GM12891 (cell line): ENCODE measurements at regions not wholly inside any gene's neighbourhood (a gene's known extent, or its start where the extent isn't known, plus 50 kb on each side); places are given as distances from the start of the nearest gene placed in this dataset.
"Not testable (repeated sequence)": the region's sequence is repeated elsewhere in the genome, so short reads cannot be mapped to it uniquely, and the experiment has no call there.

Experiments used
- DNase-seq: peaks from one replicate; pipeline ENCODE4 v3.0.0; 2011; ENCODE audit warnings: low spot score; ENCODE audit not compliant: insufficient read length
- FAIRE-seq: peaks from 2 replicates; lab custom pipeline; 2011; peaks lifted over from hg19 to GRCh38; lab: Jason Lieb, UNC
- PAX5 ChIP-seq: IDR thresholded peaks from 2 replicates; pipeline ENCODE4 v1.6.1; 2011; ENCODE audit warnings: low read length, moderate library complexity, mild to moderate bottlenecking; ENCODE audit not compliant: insufficient read depth, severe bottlenecking
- POLR2A ChIP-seq: IDR thresholded peaks from 2 replicates; pipeline ENCODE4 v1.6.1; 2011; ENCODE audit warnings: low read depth, low read length, control low read depth
- POLR2AphosphoS5 ChIP-seq: IDR thresholded peaks from 2 replicates; pipeline ENCODE4 v1.6.1; 2011; ENCODE audit warnings: low read depth, low read length, control low read depth
- POU2F2 ChIP-seq: IDR thresholded peaks from 2 replicates; pipeline ENCODE4 v1.6.1; 2011; ENCODE audit warnings: low read depth, mild to moderate bottlenecking, control low read depth, low read length, moderate library complexity
- SPI1 ChIP-seq: IDR thresholded peaks from 2 replicates; pipeline ENCODE4 v1.6.1; 2011; ENCODE audit warnings: low read depth, low read length, control low read depth
- TAF1 ChIP-seq: IDR thresholded peaks from 2 replicates; pipeline ENCODE4 v1.6.1; 2011; ENCODE audit warnings: low read depth, low read length, control low read depth

DNA sequence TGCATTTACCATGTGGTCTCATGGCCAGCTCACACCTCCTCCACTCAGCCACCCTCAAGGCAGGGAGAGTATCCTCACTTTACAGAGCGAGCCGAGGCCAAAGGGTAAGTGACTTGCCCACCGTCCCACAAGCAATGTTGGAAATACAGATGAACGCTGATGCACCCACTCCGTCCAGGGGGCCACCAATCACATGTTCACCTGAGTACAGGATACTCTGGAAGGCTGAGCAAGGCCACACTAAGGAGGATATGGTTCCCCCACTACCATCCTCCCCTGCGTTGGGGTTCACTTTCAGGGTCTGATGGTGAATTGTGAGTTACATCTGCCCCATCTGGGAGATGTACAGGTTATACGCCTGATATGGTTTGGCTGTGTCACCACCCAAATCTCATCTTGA lies 128.8 kb downstream of the ATPSCKMT start:
- TF ChIP-seq POLR2AphosphoS5 (no peak), PAX5 (no peak), TAF1 (no peak), POU2F2 (no peak), SPI1 (no peak), POLR2A (no peak)
- FAIRE-seq (no peak), DNase-seq (no peak)

DNA sequence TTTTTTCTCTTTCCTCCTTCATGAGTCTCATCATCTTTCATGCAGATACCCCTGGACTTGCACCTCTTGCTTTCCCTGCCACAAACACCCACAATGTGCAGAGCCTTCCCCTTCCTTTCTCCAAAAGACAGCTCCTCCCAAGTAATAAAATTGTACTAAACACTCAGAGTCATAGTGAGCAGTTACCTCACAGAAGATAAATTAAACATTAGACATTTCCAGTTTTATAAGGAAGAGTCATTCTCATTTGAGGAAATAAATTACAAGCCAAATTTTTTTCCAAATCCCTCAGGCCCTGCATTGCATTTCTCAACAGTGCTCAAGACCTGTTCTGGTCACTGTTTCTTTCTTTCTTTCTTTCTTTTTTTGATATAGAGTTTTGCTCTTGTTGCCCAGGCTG lies 131.5 kb downstream of the ATPSCKMT start:
- TF ChIP-seq POLR2AphosphoS5, result no peak
- TF ChIP-seq POLR2A, result no peak
- no peak for TF ChIP-seq PAX5
- TF ChIP-seq TAF1, result no peak
- TF ChIP-seq SPI1, result no peak
- TF ChIP-seq POU2F2, result no peak
- DNase-seq (no peak), FAIRE-seq (no peak)

DNA sequence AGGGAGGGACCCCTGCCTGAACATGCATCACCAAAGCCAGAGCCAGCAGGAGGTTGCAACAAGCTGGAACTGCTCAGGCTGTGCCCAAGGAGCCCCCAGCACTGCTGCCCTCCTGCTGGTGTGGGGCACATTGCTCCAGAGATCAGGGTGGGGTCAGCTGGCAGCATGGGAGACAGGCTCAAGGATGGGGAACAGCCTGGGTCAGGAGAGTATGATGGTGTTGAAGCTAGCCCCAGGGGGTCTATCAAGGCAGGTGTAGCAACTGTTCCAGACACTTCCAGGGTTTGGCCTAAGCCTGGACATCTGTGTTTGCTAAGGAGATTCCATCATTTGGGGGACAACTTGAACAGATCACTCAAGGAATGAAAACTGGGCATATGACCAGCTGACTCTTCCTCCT lies 133.1 kb downstream of the ATPSCKMT start:
- DNase-seq (no peak), FAIRE-seq (no peak)
- TF ChIP-seq POU2F2 (no peak), POLR2A (no peak), TAF1 (no peak), SPI1 (no peak), PAX5 (no peak), POLR2AphosphoS5 (no peak)

DNA sequence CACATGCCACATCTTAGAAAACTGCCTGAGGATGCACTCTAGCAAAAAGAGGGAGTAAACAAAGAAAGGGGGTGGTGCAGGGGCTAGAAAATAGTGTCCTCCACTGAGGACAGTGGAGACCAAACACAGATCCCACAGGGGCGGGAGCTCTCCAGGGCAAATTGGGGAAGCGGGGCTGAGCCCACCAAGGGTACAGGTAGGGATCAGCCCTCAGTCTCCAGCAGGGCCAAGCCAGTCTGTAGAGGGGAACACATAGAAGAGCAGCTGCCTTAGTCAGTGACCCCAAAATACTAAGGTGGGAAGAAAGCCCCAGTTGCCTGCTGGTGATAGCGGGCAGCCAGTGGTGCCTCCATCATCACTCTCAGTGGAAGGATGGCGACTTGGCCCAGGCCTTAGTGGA lies 134.0 kb downstream of the ATPSCKMT start:
- no peak for FAIRE-seq
- no peak for DNase-seq
- no peak for TF ChIP-seq POLR2A
- TF ChIP-seq TAF1, result no peak
- no peak for TF ChIP-seq PAX5
- no peak for TF ChIP-seq POLR2AphosphoS5
- TF ChIP-seq SPI1, result no peak
- TF ChIP-seq POU2F2, result no peak

DNA sequence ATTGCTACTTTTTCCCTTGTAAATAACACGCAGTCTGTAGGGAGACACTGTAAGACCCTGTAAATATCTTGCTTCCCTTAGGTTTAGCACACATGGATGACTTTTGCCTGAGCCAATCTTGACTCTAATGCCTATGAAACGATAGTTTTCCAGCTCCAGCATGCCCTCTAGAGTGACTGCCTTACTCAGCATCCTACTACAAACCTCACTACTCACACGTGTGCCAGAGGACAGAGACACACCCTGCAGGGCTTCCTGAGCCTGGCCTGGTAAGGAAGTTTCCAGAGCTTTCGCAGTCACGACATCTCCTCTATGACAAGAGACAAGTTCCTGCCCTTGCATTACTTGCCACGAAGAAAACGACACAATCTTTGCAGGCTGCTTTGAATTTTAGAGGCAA lies 138.1 kb downstream of the ATPSCKMT start:
- TF ChIP-seq SPI1, result no peak
- DNase-seq (peak; percentile 35), FAIRE-seq (peak; percentile 48)

DNA sequence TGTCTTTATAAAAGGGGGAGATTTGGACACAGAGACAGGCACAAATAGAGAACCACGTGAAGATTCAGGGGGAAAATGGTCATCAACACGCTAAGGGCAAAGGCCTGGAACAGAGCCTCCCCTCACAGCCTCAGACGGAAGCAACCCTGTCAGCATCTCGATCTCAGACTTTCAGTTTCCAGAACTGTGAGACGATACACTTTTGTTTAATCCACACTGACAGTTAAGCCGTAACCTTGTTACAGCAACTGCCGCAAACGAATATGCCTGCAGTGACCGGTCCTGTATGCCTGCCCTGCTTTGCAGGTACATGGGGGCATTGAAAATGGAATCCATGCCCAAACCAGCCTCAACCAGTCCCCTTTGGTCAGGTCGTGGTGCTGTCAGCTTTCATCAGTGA lies 139.5 kb downstream of the ATPSCKMT start:
- FAIRE-seq (no peak), DNase-seq (no peak)
- no peak for TF ChIP-seq PAX5
- TF ChIP-seq POU2F2, result no peak
- TF ChIP-seq POLR2AphosphoS5, result no peak
- TF ChIP-seq POLR2A, result no peak
- no peak for TF ChIP-seq TAF1
- no peak for TF ChIP-seq SPI1

DNA sequence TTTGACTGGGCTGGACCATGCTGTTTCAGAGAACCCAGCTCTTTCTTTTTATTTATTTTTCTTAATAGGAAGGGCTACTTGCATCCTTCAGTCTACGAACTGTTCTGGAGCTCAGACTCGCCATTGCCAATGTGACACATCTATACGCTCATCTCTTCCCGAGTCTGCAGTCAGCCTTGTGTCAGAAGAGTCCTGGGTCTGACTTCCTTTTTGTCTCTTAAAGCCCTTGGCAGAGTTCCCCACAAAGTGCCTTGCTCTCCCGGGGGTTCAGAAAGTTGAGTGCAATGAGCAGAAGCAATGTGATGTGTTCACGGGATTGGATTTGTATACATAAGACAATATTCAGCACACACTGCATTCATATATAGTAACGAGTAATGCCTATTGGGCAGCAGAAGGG lies 140.4 kb downstream of the ATPSCKMT start:
- TF ChIP-seq PAX5 (no peak), TAF1 (no peak), POU2F2 (no peak), POLR2AphosphoS5 (no peak), SPI1 (no peak), POLR2A (no peak)
- no peak for FAIRE-seq
- DNase-seq, result no peak

DNA sequence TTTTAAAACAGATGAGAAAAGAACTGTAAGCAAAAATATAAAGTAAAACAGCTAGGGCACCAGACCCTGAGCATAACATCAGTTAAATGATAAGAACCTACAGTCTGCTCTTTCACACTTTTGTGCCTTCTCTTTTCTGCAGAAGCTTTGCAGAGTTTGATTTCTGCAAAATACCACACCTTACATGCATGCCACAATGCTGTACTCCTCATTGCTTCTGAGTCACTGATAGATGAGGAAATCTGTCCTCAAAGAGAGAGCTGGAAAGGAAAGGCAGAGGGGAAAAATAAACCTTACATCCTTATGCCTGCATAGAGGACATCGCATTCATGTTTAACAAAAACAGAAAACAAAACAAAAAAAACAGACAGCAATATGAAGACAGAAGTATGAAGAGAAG lies 142.9 kb downstream of the ATPSCKMT start:
- TF ChIP-seq SPI1 (no peak), POLR2A (no peak), POU2F2 (no peak), TAF1 (no peak), POLR2AphosphoS5 (no peak), PAX5 (no peak)
- no peak for FAIRE-seq
- no peak for DNase-seq

DNA sequence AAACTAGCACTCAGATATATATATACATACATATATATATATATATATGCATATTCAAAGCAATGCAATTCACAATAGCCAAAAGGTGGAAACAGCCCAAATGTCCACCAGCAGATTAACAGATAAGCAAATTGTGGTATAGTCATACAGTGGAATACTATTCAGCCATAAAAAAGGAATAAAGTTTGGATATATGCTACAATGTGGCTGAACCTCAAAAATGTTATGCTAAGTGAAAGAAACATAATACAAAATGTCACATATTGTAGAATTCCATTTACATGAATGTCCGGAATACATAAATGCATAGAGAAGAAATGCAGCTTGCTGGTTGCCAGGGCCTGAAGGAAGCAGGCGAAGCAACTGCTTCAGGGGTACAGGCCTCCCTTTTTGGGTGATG lies 143.4 kb downstream of the ATPSCKMT start:
- no peak for FAIRE-seq
- no peak for DNase-seq
- TF ChIP-seq TAF1 (no peak), POLR2AphosphoS5 (no peak), SPI1 (no peak), POU2F2 (no peak), PAX5 (no peak), POLR2A (no peak)

DNA sequence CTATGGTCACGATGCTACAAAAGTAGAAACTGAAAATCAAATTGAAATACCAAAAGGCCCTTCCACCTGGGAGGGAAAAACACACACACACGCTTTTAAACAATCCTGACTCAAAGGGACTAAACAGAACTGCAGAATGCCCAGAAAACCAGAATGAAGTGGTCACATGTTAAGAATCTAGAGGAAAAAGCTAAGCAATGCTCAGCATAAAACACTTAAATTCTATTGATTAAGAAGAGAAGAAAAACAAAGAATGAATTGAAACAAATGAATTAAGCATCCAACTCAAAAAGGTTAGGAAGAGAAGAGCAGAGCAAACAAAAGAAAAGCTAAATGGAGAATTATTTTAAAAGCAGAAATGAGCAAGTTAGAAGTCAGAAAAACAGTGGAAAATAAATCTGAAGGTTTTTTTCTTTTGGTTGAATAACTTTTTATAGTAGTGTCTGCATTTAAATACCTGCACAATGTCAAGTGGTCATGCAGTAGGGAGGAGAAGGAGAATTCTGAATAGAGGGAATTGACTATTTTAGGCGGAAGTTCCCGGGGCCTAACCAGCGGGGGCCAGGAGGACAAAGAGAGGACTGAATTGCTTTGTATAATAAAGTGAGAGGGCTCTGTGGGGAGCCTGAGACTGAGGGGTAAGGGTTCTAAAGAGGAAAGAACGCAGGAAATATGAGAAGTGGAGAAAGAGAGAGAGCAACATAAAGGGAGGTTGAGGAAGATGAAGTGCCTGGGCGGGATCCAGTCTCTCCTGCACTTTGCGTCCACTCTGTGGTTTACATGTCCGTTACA lies 146.8 kb downstream of the ATPSCKMT start:
- DNase-seq (no peak), FAIRE-seq (no peak)
- TF ChIP-seq PAX5, result no peak
- no peak for TF ChIP-seq SPI1
- no peak for TF ChIP-seq POLR2A
- no peak for TF ChIP-seq POLR2AphosphoS5
- no peak for TF ChIP-seq TAF1
- no peak for TF ChIP-seq POU2F2

DNA sequence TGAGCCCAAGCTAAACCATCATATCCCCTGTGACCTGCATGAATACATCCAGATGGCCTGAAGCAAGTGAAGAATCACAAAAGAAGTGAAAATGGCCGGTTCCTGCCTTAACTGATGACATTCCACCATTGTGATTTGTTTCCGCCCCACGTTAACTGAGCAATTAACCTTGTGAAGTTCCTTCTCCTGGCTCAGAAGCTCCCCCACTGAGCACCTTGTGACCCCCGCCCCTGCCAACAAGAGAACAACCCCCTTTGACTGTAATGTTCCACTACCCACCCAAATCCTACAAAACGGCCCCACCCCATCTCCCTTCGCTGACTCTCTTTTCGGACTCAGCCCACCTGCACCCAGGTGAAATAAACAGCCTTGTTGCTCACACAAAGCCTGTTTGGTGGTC lies 147.5 kb downstream of the ATPSCKMT start:
- not testable (repeated sequence) for FAIRE-seq, DNase-seq
